CD4-positive, alpha-beta T cell treated with Interleukin-2 at 100 ng/mL for 4 hours (primary cell): ENCODE measurements at regions not wholly inside any gene's neighbourhood (a gene's known extent, or its start where the extent isn't known, plus 50 kb on each side); places are given as distances from the start of the nearest gene placed in this dataset.
"Not testable (repeated sequence)": the region's sequence is repeated elsewhere in the genome, so short reads cannot be mapped to it uniquely, and the experiment has no call there.

ENCODE experiments used
- DNase-seq: peaks from one replicate; pipeline ENCODE4 v3.0.0-alpha.2; 2020; ENCODE audit warnings: low spot score

DNA sequence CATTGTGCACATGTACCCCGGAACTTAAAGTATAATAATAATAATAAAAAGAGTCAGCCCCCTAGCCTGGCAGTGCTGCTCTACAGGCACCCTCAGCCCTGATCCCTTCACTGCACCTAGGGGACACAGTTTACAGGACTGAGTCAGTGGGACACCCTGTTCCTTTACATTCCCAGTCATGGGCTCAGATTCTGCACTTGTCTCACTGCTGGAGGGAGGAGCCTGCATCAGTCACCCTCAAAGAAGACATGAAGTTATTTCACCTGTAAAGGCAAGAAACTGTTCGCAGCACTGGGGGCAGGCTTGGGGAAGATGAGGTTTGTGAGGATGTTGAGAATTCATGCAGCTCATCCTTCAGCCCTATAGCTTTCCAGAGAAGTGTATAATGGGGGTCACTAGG lies 50.7 kb upstream of the VPREB1 start:
- no peak for DNase-seq

DNA sequence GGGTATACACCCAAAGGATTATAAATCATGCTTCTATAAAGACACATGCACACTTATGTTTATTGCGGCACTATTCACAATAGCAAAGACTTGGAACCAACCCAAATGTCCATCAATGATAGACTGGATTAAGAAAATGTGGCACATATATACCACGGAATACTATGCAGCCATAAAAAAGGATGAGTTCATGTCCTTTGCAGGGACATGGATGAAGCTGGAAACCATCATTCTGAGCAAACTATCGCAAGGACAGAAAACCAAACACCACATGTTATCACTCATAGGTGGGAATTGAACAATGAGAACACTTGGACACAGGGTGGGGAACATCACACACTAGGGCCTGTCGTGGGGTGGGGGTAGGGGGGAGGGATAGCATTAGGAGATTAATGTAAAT lies 51.1 kb upstream of the VPREB1 start:
- not testable (repeated sequence) for DNase-seq

DNA sequence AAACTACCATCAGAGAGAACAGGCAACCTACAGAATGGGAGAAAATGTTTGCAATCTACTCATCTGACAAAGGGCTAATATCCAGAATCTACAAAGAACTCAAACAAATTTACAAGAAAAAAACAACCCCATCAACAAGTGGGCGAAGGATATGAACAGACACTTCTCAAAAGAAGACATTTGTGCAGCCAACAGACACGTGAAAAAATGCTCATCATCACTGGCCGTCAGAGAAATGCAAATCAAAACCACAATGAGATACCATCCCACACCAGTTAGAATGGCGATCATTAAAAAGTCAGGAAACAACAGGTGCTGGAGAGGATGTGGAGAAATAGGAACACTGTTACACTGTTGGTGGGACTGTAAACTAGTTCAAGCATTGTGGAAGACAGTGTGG lies 51.6 kb upstream of the VPREB1 start:
- DNase-seq: not testable (repeated sequence)

- DNase-seq: not testable (repeated sequence)
Measured at GRCh38 chr22:22189796-22190195, 54.8 kb upstream of the VPREB1 start.

GRCh38 chr22:22187863-22188262 lies 56.7 kb upstream of the VPREB1 start:
- not testable (repeated sequence) for DNase-seq

GRCh38 chr22:22187299-22187698 lies 57.3 kb upstream of the VPREB1 start:
- no peak for DNase-seq

DNA sequence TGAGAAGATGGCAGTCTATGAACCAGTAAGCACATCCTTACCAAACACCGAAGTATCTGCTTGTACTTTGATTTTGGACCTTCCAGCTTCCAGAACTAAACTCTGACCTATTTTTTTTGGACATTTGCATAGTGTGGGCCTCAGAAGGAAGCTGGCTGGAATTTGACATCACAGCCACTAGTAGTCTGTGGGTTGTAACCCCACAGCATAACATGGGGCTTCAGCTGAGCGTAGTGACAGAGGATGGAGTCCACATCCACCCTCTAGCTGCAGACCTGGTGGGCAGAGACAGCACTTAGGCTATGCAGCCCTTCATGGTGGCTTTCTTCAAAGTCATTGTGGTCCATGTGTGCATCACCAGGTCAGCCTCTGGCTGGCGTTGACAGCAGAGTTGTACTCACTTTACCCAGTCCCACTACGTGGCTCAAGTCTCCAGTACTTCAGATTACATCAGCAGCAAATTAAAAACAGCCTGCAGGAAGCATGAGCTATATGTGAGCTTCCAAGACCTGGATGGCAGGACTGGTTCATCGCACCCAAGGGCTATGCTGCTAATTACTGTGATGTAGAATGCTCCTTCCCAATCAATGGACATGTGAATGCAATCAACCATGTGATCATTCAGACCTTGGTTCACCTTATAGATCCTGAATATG lies 58.6 kb upstream of the VPREB1 start:
- no peak for DNase-seq

- DNase-seq: no peak
Measured at GRCh38 chr22:22185217-22185616, 59.4 kb upstream of the VPREB1 start.

GRCh38 chr22:22184277-22184807 lies 60.2 kb upstream of the VPREB1 start:
- DNase-seq: no peak

- DNase-seq: no peak
Measured at GRCh38 chr22:22182990-22183264, 61.7 kb upstream of the VPREB1 start.

DNA sequence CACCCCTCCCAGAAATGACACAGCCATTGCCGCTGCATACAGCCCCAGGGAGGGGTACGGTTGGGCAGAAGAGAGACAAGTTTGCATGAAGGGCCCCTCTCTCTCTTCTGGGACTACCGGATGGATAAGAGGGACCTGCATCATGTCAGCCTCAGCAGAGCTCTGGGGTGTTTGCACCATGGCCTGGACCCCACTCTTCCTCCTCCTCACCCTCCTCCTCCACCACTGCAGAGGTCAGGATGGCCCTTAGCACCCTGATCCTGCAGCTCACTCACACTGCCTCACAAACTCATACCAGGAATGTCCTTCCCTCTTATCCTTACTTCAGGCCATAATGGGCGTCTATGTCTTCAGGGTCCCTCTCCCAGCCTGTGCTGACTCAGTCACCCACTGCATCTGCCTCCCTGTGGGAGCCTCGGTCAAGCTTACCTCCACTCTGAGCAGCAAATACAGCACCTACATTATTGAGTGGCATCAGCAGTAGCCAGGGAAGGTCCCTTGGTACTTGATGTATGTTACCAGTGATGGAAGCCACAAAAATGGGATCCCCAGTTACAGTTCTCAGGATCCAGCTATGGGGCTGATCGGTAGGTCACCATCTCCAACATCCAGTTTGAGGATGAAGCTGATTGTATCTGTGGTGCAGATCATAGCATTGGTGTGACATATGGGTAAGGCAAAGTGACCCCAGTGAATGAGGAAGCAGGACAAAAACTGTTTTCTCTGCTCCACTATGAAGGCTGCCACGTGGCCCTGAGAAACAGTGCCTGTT lies 62.2 kb upstream of the VPREB1 start:
- DNase-seq: no peak

- no peak for DNase-seq
Measured at GRCh38 chr22:22181341-22181850, 63.2 kb upstream of the VPREB1 start.

DNA sequence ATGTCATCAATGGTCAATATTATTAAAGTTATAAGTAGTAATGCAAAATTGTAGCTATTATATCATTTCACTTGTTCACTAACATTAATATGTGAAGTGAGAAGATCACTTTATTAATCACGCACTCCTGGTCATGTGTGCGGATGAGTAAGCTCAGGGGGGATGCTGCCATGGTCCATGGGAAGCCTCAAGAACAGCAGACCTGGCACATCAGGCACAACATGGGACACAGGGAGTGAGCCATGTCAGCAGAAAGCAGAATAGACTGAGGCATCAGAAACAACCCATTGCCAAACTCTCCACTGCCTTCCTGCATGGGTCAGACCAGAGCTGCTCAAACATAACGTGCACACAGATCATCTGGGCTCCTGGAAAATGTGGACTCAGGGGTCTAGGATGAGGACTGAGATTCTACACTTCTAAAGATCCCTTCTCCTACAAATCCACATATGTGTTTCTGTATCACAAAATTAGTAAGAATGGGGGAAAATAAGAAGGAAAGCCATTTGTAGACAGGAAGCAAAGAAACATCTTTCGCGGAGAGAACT lies 63.8 kb upstream of the VPREB1 start:
- DNase-seq: no peak

- DNase-seq: no peak
Measured at GRCh38 chr22:22179858-22180257, 64.7 kb upstream of the VPREB1 start.

- DNase-seq: no peak
Measured at GRCh38 chr22:22178992-22179391, 65.6 kb upstream of the VPREB1 start.

GRCh38 chr22:22178355-22178965 lies 66.1 kb upstream of the VPREB1 start:
- DNase-seq: no peak

DNA sequence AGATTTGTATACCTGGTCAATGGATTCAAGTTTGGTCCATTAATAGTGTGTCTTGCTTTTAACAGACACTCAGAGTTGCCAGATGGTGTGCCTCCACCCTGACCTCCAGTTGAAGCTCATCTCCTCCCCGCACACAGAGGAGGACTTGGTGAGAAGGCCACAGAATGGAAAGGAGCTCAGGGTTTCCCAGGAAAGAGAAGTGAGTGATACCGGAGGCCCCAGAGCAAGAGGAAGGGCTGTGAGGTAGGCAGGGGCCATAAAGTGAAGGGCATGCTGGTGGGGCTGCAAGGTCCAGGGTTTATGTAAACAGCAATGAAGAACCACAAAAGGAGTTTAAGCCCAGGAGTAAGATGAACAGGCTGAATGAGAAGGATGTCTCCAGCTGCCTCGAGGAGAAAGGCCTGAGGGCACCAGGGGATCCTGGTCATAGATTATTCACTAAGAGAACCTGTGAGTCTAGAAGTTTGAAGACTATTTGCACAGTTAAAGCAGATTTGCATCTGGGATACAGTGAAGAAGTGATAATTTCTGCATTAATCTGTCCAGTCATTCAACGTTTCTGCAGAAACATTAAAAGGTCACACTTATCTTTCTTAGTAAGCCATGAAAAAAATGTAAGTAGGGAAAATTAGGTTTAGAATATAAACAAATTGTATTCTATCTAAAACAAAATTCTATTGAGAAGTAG lies 67.5 kb upstream of the VPREB1 start:
- DNase-seq: no peak

- not testable (repeated sequence) for DNase-seq
Measured at GRCh38 chr22:22172896-22173628, 71.5 kb upstream of the VPREB1 start.

DNA sequence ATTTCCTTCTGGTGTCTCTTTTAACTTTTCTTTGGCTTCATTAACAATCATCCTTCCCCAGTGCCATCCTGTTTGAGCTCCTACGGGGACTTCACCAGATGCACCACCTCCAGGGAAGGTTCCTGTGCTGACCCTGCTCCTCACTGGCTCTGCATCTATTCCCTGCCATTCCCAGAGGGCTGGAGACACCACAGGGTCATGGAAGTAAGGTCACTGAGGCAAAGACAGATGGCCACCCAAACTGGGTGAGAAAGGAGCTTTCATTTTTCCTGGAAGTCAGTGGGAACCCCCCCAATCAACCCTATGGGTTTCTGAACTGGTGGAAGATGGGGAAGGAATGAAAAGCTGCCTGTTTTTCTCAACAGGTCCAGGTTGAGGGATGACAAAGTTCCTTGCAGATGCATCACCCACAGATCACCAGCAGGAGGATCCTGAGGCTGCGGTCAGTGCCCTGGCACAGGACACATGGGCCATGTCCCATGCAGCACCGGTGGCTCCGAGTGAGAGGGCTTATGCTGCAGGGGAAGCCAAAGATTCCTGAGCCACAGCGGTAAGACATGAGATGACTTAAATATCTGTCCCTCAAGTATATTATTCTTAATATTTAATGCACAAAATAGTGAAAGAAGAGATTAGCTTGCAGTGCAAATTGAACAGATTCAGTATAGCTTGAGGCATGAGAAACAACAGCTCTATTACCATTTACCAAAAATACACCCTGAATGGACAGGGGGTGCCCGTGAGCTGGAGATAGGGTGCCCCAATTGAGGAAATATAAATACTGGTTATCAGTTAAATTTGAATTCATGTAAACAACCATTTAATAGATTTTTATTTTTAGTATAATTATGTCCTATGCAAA lies 73.0 kb upstream of the VPREB1 start:
- no peak for DNase-seq

- DNase-seq: no peak
Measured at GRCh38 chr22:22169923-22170322, 74.7 kb upstream of the VPREB1 start.
